ENCODE measurements at regions not wholly inside any gene's neighbourhood (a gene's known extent, or its start where the extent isn't known, plus 50 kb on each side); places are given as distances from the start of the nearest gene placed in this dataset.
"Not testable (repeated sequence)": the region's sequence is repeated elsewhere in the genome, so short reads cannot be mapped to it uniquely, and the experiment has no call there.

DNA sequence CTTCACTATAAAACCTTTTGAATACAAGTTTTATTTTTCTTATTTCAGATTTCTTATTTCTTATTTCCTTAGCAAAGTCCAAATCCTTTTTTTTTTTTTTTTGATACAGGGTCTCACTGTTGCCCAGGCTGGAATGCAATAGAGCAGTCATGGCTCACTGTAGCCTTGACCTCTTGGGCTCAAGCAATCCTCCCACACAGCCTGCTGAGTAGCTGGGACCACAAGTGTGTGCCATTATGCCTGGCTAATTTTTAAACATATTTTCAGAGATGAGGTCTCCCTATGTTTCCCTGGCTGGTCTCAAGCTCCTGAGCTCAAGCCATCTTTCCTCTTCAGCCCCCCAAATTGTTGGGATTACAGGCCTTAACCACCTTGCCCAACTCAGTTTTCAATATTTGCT is 334.3 kb downstream of the DLEU7 start:
- Histone ChIP-seq H3K27me3 (replicated peaks; ENCODE audit: insufficient read depth) (no peaks in the 10 kb centered on the region), H3K79me2 (ENCODE audit: insufficient read depth) (no peaks in the 10 kb centered on the region), H3K36me3 (ENCODE audit: low read depth) (no peaks in the 10 kb centered on the region), H3K4me3 (no peak overlapping the region), H4K20me1 (ENCODE audit: insufficient read depth) (no peaks in the 10 kb centered on the region), H2AFZ (no peak overlapping the region), H3K4me1 (ENCODE audit: insufficient read depth) (peaks cover 18% of the 10 kb centered on the region), H3K27ac (no peak overlapping the region), H3K9ac (no peak overlapping the region), H3K9me2 (ENCODE audit: insufficient read depth) (no peaks in the 10 kb centered on the region), H3K9me3 (ENCODE audit: low read depth) (no peaks in the 10 kb centered on the region), H3F3A (ENCODE audit: insufficient read depth) (no peaks in the 10 kb centered on the region), H3K4me2 (ENCODE audit: unreplicated experiment) (no peak overlapping the region)
- no peak for DNase-seq
- TF ChIP-seq EZH2 (IDR thresholded peaks at IDR 0.05; ENCODE audit: insufficient read depth, poor library complexity, severe bottlenecking) (no peak), EZH2phosphoT487 (IDR thresholded peaks at IDR 0.05; ENCODE audit: insufficient read depth, low read depth) (no peak)
- in situ Hi-C loops (cut with MboI): no loop called here

GRCh38 chr13:50509771-50510441 is 333.6 kb downstream of the DLEU7 start:
- DNase-seq: peak; percentile 27
- Histone ChIP-seq H3K4me3 (no peak overlapping the region), H3K36me3 (ENCODE audit: low read depth) (no peaks in the 10 kb centered on the region), H3K9me3 (ENCODE audit: low read depth) (no peaks in the 10 kb centered on the region), H3F3A (ENCODE audit: insufficient read depth) (no peaks in the 10 kb centered on the region), H2AFZ (no peak overlapping the region), H4K20me1 (ENCODE audit: insufficient read depth) (no peaks in the 10 kb centered on the region), H3K9me2 (ENCODE audit: insufficient read depth) (no peaks in the 10 kb centered on the region), H3K4me1 (ENCODE audit: insufficient read depth) (peaks cover 18% of the 10 kb centered on the region), H3K27me3 (replicated peaks; ENCODE audit: insufficient read depth) (no peaks in the 10 kb centered on the region), H3K27ac (no peak overlapping the region), H3K79me2 (ENCODE audit: insufficient read depth) (no peaks in the 10 kb centered on the region), H3K9ac (no peak overlapping the region), H3K4me2 (ENCODE audit: unreplicated experiment) (no peak overlapping the region)
- no peak for TF ChIP-seq EZH2phosphoT487 (IDR thresholded peaks at IDR 0.05; ENCODE audit: insufficient read depth, low read depth)
- TF ChIP-seq EZH2 (IDR thresholded peaks at IDR 0.05; ENCODE audit: insufficient read depth, poor library complexity, severe bottlenecking): no peak
- in situ Hi-C loops (cut with MboI): no loop called here
- WGBS, 2 experiments (ENCODE audit: low coverage in 1 of 2, low lambda C conversion rate in 2 of 2, missing lambda C conversion rate in 2 of 2): 70 to 75% methylated on average over 2 of the region's 2 CpGs

GRCh38 chr13:50510885-50511545 is 332.5 kb downstream of the DLEU7 start:
- H3K9me3 ChIP-seq (ENCODE audit: low read depth); H3K79me2 ChIP-seq (ENCODE audit: insufficient read depth); H4K20me1 ChIP-seq (ENCODE audit: insufficient read depth); H3F3A ChIP-seq (ENCODE audit: insufficient read depth); H3K4me3 ChIP-seq; H3K9me2 ChIP-seq (ENCODE audit: insufficient read depth); H2AFZ ChIP-seq; H3K27me3 ChIP-seq (replicated peaks; ENCODE audit: insufficient read depth); H3K9ac ChIP-seq; H3K4me2 ChIP-seq (ENCODE audit: unreplicated experiment); H3K36me3 ChIP-seq (ENCODE audit: low read depth); DNase-seq; H3K27ac ChIP-seq; in situ Hi-C loops (cut with MboI): not testable (repeated sequence)
- WGBS, 2 experiments (ENCODE audit: low coverage in 1 of 2, low lambda C conversion rate in 2 of 2, missing lambda C conversion rate in 2 of 2): 43 to 52% methylated on average over 1 of the region's 1 CpG
- peaks cover 18% of the 10 kb centered on the region for H3K4me1 ChIP-seq (ENCODE audit: insufficient read depth)

DNA sequence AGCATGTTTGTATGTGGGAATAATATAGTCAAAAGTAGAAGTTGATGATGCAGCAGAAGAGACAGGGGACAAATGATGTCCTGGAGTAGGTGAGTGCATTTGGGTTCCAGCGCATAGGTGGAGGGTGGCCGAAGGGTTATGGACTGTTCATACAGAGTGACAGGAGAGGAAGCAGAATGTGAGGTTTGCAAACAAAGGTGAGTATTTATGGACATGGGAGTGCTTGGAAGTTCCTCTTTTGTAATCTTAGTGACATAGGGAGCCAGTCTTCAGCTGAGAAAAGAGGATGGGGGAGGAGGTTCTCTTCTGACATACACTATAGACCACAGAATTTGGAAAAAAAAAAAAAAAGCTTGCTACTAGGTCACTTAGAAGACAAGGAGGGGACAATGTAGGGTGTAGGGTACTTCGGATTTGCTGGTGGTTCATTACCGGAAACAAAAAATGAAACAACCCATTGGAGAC is 331.6 kb downstream of the DLEU7 start:
- DNase-seq: no peak
- peak overlapping the region; percentile 94 for H3K4me2 ChIP-seq (ENCODE audit: unreplicated experiment)
- in situ Hi-C loops (cut with MboI): no loop called here
- no peaks in the 10 kb centered on the region for H3K79me2 ChIP-seq (ENCODE audit: insufficient read depth)
- WGBS, 2 experiments (ENCODE audit: low coverage in 1 of 2, low lambda C conversion rate in 2 of 2, missing lambda C conversion rate in 2 of 2): 39 to 47% methylated on average over 4 of the region's 4 CpGs
- H3K9me3 ChIP-seq (ENCODE audit: low read depth): no peaks in the 10 kb centered on the region
- no peaks in the 10 kb centered on the region for H3K27me3 ChIP-seq (replicated peaks; ENCODE audit: insufficient read depth)
- peaks cover 18% of the 10 kb centered on the region for H3K4me1 ChIP-seq (ENCODE audit: insufficient read depth)
- H2AFZ ChIP-seq: peak overlapping the region; percentile 98
- H3K9ac ChIP-seq: peak overlapping the region; percentile 72
- TF ChIP-seq EZH2 (IDR thresholded peaks at IDR 0.05; ENCODE audit: insufficient read depth, poor library complexity, severe bottlenecking) (no peak), EZH2phosphoT487 (IDR thresholded peaks at IDR 0.05; ENCODE audit: insufficient read depth, low read depth) (no peak)
- no peaks in the 10 kb centered on the region for H4K20me1 ChIP-seq (ENCODE audit: insufficient read depth)
- H3K27ac ChIP-seq: no peak overlapping the region
- H3F3A ChIP-seq (ENCODE audit: insufficient read depth): no peaks in the 10 kb centered on the region
- no peaks in the 10 kb centered on the region for H3K9me2 ChIP-seq (ENCODE audit: insufficient read depth)
- H3K4me3 ChIP-seq: peak overlapping the region; percentile 67
- no peaks in the 10 kb centered on the region for H3K36me3 ChIP-seq (ENCODE audit: low read depth)

All from GM23248 (cell line).